ENCODE measurements at regions not wholly inside any gene's neighbourhood (a gene's known extent, or its start where the extent isn't known, plus 50 kb on each side); places are given as distances from the start of the nearest gene placed in this dataset.
"Not testable (repeated sequence)": the region's sequence is repeated elsewhere in the genome, so short reads cannot be mapped to it uniquely, and the experiment has no call there.

DNA sequence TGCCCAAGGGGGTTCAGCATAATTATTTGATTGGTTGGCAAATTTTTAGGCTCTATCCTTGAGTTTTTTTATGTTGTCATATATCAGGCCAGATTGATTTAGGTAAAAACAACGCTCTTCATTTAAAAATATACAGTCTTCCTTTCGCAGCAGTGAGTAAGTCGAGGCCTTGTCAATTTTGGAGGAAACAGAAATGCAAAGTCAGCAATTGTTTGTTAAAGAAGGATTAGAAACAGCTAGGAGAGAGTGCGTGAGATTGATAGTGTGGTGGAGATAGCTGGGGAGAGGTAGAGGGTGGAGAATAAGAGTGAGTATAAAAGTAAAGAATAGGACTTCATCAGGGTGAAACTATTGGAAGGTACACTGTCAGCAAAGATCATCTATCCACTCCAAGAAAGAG, 830.8 kb downstream of the LUZP2 start:
- DNase-seq = no peak

- DNase-seq = no peak
These were observed 842.4 kb downstream of the LUZP2 start for GRCh38 chr11:25339281-25339680.

- DNase-seq = no peak
These were observed 852.7 kb downstream of the LUZP2 start for GRCh38 chr11:25349537-25349936.

DNA sequence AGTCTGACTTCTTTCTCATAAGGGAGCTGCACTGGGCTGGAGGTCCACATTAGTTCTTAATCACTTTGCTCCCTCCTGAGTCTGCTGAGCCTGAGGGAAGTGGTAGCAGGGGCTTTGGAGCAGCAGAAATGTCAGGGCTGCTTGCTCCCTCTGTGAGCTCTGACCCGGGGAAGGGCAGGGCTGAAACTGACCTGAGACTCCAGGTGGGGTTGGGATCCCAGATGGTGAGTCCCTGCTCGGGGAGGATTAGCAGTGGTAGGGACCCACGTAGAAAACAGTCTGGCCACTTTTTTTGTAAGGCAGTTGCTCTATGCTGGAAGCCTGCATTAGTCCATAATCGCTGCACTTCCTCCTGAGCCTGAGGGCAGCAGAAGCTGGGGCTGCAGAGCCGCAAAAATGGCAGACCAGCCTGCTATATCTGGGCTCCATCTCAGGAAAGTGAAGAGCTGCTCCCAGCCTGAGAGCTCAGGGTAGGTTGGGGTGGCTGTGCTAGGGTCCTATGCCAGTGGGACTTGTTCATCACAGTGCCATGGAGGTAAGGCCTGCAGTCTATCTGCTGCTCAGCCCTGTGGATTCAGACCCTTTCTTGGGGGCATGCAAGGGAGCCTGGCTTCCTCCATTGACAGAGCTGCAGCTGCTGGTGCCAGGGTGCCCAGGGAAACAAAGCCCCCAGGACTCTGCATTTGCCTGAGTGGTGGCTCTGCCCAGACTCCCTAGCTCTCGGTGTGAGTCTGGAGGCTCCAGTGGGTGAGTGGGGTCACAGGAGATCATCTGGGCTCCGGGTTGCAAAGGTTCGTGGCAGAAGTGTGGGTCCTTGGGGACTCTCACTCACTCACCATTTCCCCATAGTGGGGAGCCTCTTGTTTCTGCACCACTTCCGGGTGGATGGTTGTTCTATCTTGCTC, 854.3 kb downstream of the LUZP2 start:
- no peak for DNase-seq

- no peak for DNase-seq
These were observed 860.3 kb downstream of the LUZP2 start for GRCh38 chr11:25357133-25357532.

DNA sequence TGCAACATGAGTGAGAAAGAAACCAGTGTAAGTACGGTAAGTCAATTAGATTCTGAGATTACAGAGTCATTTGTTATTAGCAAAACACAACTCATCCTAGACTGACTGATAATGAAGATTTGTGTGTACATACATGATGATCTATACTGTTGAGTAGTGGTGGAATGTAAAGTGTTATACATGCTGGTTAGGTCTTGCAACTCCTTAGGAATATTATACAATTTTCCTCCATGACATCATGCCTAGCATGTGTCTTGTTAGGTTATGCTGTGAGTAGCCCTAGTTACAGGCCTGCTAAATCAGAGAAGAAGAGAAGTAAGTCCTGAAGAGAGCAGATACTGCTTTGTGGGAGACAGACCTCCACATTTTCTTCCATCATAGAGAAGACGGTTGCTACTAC, 880.6 kb downstream of the LUZP2 start:
- DNase-seq = peak; percentile 4

GRCh38 chr11:25396847-25397246, 900.0 kb downstream of the LUZP2 start:
- DNase-seq = no peak

DNA sequence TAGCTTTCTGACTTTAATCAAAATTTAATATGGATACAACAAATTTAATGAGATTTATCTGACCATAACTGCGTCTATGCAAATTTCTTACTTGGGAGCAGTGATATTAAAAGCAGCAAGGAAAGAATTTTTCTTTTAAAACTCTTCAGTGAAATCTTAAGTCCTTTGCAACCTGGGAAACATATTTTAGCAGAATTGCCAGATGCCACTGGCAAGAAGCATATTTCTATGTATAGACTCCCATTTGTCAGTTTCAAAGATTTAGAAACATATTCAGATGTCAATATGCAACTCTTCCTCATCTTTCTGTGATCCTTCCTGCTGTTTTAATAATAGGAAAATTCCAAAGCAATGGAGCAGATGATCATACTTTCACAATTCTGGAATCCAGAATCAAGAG, 911.3 kb downstream of the LUZP2 start:
- no peak for DNase-seq

DNA sequence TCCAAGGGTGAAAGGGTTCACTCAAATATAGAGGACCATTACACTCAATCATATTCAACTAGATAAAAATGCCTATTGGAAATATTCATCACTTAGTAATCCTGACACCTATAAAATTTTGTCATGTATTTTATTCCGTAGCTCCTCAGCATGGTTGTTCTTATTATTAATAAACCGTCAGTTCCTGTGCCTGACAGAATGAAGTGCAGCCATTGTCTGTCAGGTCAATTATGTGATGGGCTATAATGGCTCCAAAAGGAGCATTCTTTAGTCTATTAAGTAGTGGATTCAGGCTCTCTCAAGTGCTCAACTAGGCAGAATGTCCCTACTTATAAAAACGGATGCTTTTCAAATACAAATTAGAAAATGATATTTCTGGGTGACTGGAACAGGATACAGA, 916.1 kb upstream of the ANO3 start:
- no peak for DNase-seq

GRCh38 chr11:25423436-25424199, 908.3 kb upstream of the ANO3 start:
- peak; percentile 82 for DNase-seq

GRCh38 chr11:25432376-25432775, 899.6 kb upstream of the ANO3 start:
- DNase-seq = no peak

- no peak for DNase-seq
These were observed 896.7 kb upstream of the ANO3 start for GRCh38 chr11:25435197-25435596.

GRCh38 chr11:25436326-25436725, 895.6 kb upstream of the ANO3 start:
- no peak for DNase-seq

GRCh38 chr11:25441421-25441820, 890.5 kb upstream of the ANO3 start:
- no peak for DNase-seq

GRCh38 chr11:25449091-25449490, 882.8 kb upstream of the ANO3 start:
- no peak for DNase-seq

GRCh38 chr11:25453471-25453870, 878.5 kb upstream of the ANO3 start:
- no peak for DNase-seq

DNA sequence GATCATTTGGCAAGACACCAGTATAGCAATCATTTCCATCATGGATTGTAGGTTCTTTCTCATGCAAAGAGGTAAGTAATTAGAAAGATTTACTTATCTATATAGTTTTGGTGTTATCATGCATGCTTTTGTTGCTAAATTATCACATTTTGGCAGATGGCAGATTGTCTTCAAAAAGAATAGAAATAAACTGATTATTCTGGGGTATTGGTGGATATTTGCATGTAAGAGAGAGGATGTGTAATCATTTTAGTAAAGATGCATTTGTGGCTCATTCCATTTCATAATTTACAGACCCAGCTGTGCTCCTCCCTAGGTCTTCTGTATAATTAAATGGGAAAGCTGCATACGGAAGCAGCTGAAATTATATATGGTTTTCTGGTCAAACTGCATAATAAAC, 875.7 kb upstream of the ANO3 start:
- DNase-seq = no peak

- DNase-seq = no peak
These were observed 847.9 kb upstream of the ANO3 start for GRCh38 chr11:25483915-25484635.

DNA sequence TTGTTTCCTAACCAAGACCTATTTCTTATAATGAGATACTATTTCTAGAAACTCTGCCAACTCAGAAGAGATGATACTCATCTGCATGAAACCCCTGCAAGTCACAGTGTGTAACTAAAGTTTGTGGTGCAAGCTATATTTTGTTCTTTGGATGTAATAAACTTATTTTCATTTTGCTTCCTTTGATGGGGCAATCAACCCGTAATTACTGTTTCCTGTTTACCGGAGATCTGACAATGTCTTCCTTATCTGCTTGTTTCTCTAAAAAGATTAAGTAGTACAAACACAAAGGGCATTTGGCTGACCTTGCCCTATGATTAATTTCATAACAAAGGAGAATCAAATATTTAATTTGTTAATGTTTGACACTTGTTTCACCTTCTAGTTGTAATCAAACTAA, 846.6 kb upstream of the ANO3 start:
- no peak for DNase-seq

- not testable (repeated sequence) for DNase-seq
These were observed 845.6 kb upstream of the ANO3 start for GRCh38 chr11:25486338-25486737.

- DNase-seq = not testable (repeated sequence)
These were observed 843.8 kb upstream of the ANO3 start for GRCh38 chr11:25488176-25488575.

DNA sequence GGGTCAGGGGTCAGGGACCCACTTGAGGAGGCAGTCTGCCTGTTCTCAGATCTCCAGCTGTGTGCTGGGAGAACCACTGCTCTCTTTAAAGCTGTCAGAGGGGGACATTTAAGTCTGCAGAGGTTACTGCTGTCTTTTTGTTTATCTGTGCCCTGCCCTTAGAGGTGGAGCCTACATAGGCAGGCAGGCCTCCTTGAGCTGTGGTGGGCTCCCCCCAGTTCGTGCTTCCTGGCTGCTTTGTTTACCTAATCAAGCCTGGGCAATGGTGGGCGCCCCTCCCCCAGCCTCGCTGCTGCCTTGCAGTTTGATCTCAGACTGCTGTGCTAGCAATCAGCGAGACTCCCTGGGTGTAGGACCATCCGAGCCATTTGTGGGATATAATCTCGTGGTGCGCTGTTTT, 830.5 kb upstream of the ANO3 start:
- DNase-seq = not testable (repeated sequence)

DNA sequence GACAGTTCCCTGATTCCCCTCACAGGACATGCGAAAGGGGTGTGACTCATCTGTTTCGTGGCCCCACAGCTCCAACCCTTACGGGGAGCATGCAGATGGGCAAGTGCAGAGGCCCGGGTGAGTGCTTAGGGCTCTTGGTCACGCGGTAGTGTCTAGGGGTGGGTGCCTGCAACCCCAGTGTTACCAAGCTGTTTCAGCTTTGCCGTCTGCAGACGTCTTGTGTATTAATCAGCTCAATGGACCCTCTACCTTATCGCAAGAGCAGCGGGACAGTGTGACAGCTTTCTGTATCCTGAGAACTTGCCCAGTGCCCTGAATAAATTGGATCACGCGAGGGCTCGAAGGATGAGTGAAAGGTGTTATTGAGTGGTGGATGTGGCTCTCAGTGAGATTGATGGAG, 816.4 kb upstream of the ANO3 start:
- no peak for DNase-seq

Data from fibroblast of skin of back (primary cell).